ENCODE measurements at regions not wholly inside any gene's neighbourhood (a gene's known extent, or its start where the extent isn't known, plus 50 kb on each side); places are given as distances from the start of the nearest gene placed in this dataset.

DNA sequence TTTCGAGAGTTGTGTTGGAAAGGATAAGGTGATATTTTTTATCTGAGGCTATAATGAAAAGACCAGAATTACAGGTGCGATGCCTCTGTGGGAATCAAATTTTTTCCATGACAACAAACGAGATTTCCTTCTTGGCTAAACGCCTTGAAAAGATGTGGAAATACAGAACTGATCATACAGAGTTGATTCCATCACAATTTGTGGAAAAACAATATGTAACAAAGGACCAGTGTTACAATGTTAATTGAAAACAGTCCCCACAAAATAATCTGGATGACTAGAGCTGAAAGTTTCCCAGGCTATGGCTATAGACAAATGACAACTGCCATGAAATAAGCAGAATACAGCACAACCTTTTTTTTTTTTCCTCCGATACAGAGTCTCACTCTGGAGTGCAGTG is 628.9 kb downstream of the DIAPH3 start:
- no peak for DNase-seq (ENCODE audit: low read depth)

DNA sequence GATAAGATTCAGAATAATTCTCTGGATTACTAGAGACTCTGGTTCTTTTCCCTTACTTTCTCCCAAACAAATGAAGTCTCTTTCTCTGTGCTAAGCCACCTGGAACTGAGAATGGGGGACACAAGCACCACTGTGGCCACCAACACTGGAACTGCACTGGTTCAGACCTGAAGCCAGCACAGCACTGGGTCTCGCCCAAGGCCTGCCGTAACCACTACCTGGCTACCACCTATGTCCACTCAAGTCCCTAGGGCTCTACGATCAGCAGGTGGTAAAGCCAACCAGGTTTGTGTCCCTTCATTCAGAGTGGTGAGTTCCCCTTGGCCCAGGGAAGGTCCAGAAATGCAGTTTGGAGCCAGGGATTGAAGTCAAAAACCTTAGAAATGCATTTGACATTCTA is 626.2 kb downstream of the DIAPH3 start:
- no peak for DNase-seq (ENCODE audit: low read depth)

DNA sequence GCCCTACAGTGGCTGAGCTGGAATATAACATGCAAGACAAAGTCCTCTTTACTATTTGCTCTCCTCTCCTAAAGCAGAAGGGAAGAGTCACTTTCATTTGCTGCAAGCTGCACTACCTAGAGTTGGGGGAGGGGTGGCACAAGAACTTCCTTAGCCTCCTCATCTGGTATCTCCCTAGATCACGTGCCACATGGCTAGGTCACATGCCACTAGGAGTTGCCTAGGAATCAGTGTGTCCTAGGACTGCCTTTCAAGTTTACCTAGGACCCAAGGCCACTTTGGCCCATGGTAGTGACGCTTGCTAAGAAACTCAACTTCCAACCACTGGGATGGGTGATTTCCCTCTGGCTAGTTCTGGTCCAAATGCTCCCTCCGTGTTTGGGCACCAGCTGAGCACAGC is 625.2 kb downstream of the DIAPH3 start:
- DNase-seq (ENCODE audit: low read depth): no peak

DNA sequence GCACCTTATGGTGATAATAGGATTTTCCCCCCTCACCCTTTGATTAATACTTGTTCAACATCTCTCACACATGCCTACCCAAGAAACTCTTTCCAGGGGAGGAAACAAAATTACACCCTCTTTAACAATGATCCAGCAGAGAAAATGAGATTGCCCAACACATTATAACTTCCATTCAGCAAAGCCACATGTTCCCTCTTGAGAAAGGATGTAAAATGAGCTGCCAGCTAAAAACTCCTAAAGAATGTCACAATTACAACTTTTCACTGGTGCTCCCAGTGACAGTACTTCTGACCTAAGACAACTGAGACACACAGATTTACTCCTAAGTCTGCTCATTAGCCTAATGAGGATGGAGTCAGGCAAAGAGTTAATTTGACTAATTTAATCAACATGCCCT is 621.4 kb downstream of the DIAPH3 start:
- peak; percentile 4 for DNase-seq (ENCODE audit: low read depth)

DNA sequence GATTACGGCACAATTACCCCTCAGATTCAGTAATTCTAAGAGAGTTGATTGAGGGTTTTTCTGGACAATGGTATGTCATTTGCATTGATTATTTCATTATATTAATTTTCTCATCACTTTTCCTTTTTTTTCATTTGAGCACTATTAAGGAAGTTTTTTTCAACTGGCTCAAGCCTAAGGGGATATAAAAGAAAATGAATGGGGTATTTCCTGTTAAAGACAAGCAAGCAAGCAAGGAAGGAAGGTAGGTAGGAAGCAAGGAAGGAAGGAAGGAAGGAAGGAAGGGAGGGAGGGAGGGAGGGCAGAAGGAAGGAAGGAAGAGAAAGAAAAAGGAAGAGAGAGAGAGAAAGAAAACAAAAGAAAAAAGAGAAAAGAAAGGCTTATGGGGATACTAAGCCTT is 620.3 kb downstream of the DIAPH3 start:
- no peak for DNase-seq (ENCODE audit: low read depth)

DNA sequence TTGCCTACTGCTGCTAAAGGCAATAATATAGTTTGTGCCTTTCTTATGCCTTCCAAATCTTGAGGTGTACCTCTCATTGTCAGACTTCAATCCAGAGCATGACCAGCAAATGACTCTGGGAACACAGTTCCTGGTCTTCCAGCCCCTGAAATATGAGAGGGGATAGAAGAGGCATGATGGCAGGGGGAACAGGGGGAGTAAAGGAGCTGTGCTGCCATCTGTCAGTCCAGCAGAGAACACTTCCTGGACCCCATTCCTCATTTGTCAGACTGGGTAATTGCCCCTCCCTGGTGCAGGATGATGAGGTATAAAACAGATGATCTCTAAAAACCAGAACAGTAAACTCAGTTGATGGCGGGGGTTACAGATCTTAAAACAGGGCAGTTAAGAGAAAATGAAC is 618.7 kb downstream of the DIAPH3 start:
- no peak for DNase-seq (ENCODE audit: low read depth)

DNA sequence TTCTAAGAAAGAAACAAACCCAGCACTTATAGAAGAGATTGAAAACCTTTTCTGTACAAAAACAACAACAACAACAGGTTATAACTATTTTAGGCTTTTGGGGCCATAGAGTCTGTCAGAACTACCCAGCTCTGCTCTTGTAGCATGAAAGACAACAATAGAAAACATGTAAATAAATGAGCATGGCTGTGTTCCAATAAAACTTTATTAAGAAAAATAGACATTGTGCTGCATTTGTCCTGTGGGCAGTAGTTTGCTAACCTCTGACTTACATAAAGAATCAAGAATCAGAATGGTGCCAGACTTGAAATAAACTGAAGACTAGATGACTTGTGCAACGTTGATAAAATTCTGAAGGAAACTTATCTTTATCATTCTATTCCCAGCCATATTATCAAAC is 617.5 kb downstream of the DIAPH3 start:
- no peak for DNase-seq (ENCODE audit: low read depth)

DNA sequence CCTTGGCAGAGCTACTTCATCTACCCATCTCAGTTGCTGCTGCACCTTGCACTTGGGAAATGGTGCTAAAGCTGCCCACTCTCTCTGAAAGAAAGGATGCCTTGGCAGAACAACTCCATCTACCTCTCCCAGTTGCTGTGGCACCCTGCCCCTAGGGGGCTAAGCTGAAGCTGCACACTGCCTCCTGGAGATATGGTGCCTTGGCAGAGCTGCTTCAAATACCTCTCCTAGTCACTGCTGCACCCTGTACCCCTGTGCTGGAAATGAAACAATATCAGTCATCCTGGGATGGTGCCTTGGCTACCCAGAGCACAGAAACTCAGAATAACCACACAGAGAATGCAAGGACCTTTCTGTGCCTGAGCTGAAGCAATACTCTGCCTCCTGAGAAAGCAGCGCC is 615.8 kb downstream of the DIAPH3 start:
- DNase-seq (ENCODE audit: low read depth): no peak

DNA sequence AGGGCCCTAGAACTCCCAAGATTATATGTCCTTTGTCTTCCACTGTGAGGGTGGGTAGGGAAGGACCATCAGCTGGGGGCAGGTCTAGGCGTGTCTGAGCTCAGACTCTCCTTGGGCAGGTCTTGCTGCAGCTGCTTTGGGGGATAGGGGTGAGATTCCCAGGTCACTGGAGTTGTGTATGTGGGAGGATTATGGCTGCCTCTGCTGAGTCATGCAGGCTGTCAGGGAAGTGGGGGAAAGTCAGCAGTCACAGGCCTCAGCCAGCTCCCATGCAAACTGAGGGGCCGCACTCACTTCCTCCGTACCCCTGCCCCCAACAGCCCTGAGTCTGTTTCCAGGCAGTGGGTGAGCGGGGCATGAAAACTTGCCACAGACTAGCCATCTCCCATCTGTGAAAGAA is 600.8 kb downstream of the DIAPH3 start:
- DNase-seq (ENCODE audit: low read depth): no peak

DNA sequence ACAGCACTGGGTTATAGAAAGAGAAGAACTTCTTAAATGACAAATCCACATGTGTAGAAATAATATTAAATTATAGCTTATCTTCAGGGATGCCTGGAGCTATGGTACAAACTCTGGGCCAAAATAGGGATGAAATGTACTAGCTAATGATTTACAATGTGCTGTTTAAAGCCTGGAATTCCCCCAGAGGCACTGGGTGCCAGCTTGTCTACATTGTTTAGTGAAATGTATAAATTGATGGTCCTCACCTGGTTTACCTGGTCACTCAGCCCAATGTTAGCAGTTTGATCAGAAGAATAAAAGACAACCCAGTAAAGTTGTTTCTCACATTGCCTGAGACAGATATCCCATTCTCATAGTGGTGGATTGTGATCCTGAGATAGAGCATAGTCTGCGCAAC is 597.2 kb downstream of the DIAPH3 start:
- DNase-seq (ENCODE audit: low read depth): no peak

DNA sequence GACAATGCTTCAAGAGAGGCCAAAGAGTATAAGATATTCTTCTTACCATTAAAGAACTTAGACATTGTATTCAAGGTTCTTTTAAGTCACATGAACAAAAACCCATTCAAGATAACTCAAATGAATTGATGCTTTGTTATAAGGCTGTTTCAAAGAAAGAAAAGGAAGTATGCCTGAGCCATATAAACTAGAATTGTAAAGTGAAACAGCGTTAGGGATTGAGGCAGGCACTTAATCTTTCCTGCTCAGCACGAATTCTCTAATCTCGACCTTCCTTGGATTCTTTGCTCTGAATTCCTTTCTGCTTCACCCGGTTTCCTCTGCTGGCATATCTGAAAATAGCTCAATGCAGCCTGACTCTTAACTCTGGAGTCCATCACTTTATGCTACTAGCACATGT is 595.4 kb downstream of the DIAPH3 start:
- no peak for DNase-seq (ENCODE audit: low read depth)

DNA sequence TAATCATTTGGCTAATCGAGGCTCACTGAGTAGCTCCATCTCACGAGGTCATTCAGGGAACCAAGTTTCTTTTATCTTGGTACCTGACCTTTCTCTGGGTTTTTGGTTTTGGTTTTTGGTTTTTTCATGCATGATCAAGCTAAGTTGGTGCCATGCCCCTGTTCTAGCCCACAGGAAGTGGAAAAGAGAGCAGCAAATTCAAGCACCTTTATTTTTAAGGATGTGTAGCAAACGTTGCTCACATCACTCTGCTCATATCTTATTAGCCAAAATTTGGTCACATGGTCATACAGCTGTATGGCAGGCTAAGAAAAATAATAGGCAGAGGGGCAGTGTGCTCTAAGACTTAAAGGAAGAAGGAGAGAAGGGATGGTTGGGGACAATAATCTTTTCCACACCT is 593.5 kb downstream of the DIAPH3 start:
- no peak for DNase-seq (ENCODE audit: low read depth)

DNA sequence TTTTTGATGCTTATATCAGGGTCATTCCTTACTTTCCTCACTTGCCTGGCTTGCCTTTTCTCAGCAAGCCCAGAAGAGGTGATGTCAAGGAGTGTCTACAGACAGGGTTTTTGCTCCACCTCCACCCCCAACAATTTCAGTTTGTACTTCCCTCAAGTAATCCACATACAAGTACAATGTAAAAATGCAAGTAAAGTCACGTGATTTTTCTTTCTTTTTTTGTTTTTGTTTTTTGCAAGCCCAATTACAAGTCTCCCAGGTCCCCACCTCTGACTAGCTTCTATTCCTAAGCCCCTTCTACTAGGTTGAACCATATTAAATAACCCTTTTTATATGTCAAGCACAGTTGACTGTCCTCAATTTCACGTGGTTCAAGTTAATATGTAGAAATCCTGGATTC is 579.6 kb downstream of the DIAPH3 start:
- no peak for DNase-seq (ENCODE audit: low read depth)

DNA sequence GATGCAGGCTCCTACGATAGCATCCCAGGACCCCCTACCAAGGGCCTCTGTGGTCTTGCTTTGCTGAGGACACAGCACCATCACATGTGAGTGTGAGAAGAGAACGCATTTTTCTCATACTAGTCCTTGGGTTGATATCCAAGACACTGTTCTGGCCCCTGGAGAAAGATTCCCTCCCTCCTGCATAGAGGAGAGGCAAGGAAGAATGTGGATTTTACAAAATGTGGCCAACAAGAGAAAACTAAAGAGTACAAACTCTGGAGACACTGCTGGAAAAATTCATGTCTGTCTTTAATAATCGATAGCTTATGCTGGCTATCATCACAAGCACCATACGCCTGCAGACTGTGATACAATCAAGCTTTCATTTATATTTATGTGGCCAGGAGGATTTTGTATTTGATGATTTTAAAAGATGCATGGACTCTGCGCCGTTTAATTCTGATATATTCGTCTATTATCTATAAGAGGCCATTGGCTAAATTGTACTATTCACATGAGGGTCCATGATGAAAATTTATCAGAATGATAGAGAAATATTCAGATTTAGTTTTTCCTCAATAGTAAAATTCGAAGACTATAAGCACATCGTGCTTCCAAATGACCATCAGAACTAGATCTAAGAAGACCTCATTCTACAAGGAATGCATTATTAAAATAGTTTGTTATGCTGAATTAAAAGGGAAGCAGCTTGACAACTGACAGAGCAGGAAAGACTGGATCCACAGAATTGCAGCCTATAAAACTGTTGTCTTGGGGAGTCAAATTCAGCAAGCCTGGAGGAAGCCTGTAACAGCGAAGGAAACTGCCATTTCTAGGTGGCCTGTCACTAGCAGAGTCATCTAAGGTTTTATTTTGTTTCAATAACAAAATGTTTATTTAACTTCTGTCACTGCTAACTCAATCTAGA is 578.7 kb downstream of the DIAPH3 start:
- DNase-seq (ENCODE audit: low read depth): no peak

DNA sequence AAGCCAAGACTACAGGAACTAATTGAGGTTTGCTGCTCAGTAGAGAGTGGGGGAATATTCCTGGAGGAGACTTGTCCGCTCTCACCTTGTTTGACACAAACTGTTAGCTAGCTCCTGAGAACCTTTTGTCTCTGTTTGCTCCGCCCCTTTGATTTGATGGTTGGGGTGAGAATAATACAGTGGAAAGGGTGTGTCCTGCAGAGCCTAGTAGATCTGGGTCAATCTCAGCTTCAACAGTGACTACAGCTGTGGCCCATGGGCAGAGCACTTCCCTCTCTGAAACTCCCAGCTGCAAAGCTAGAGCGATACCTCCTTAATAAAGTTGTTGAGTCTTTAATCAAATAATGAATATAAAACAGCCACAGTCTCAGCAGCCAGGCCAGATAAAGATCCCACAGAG is 576.7 kb downstream of the DIAPH3 start:
- DNase-seq (ENCODE audit: low read depth): no peak

DNA sequence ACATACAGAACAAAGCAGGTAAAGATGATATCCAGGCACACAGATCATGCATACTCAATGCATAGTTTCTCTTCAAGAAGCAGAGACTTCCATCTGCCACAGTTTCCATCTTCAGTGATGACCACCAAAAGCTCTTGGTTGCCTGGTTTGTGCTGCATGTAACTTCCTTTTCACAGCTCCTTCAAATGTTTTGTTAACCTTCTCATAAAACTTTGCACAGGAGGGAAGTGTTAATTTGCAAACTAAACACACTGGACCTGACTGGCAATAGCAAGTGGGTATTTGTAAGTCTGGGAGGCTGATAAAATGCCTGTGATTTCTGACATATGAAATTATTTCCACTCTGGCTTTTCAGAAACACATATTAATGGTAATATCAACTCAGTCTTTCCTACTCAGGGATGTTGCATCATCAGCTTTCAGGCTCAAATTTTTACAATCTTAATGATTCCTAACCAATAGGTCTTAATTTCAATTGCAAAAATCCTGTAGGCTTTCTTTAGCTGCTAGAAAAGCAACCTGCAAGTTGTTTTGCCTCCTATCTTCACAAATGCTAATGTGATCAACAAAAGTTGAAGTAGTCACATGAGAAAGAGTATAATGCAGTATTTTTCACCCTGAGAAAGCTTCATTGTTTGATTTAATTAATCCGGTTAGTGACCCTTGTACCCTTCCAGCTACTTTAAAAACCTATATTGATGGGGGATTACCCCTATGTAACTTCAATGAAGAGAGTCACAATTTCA is 575.6 kb downstream of the DIAPH3 start:
- DNase-seq (ENCODE audit: low read depth): no peak

DNA sequence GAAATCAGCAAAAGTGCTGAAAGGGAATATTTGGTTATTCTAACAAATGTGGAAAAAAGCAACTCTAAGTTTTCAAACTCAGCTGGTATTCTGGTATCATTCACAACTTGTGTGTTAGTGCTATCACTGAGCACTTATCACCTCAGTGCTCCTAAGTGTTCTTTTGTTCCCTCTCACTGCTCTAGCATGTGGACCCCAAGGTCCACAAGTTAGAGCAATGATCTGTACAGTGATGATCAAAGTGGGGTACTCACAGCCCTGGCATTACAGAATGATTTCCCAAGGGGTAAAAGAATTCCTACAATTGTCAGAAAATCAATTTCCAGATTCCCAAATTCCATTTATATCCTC is 575.0 kb downstream of the DIAPH3 start:
- DNase-seq (ENCODE audit: low read depth): no peak

DNA sequence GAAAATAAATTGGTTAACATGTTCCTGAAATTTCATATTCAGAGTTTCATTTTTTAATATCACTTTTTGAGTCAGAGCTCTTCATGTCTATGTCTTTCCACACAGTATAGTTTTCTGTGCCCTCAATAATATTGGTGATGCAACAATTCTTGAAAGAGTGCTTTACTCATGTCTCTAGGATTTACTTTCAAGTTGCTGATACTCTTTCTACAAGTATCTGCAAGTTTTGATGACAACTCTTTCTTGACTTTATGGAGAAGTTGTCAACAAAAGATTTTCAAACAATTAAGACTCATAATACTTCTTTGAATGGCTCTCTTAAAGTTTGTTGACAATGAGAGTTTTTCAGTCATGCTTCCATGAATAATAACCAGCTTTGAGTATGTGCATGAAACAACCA is 561.7 kb downstream of the DIAPH3 start:
- no peak for DNase-seq (ENCODE audit: low read depth)

DNA sequence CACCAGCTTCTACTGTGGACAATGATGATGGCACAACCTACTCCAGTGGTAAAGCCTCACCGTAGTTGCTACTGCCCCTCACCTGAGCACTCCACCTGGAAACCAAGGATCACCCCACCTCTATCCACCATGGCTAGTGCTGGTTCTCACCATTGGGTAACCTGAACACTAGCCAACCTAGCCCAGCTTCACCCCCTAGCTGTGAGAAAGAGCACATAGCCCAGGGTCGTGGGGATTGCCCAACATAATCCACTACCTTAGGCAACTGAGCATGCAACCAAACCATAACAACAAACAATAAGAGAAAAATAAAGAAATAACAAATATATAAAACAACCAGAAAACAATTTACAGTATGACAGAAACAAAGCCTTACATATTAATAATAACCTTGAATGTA is 560.1 kb downstream of the DIAPH3 start:
- DNase-seq (ENCODE audit: low read depth): no peak

DNA sequence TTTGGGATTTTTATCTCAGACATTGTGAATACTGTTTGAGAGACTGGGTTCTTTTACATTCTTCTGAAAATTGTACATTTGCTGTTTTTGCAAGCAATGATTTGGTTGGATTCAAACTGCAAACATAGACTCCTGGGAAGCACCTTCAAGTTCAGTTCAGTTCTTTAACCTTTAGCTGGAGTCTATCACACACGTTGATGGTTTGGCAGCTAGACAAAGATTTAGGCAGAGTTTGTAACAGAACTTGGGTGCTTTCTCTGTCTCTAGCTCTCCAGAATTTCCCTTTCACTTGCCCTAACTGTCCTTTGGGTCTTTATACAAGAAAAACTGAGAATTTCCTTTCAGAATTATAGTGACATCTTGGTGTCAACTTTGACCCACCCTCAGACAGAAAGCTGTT is 556.6 kb downstream of the DIAPH3 start:
- DNase-seq (ENCODE audit: low read depth): no peak

DNA sequence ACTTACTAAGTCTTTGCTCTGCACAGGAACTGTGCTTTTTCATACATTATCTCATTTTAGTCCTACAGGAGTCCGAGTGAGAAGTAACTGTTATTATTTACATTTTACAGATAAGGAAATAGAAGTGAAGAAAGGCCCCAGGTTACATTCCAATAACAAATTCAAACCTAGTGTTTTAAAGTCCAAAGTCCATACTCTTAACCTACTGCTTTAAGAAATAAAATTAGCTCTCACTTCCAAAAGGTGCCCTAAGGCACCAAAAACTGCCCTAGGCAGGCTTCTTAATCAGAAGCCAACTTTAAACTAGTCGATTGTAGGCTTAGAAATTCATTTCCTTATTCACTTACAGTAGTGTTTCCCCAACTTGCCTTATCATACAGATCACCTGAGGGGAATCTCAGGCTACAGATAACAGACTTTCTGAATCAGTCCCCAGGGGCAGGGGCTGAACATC is 555.9 kb downstream of the DIAPH3 start:
- no peak for DNase-seq (ENCODE audit: low read depth)

DNA sequence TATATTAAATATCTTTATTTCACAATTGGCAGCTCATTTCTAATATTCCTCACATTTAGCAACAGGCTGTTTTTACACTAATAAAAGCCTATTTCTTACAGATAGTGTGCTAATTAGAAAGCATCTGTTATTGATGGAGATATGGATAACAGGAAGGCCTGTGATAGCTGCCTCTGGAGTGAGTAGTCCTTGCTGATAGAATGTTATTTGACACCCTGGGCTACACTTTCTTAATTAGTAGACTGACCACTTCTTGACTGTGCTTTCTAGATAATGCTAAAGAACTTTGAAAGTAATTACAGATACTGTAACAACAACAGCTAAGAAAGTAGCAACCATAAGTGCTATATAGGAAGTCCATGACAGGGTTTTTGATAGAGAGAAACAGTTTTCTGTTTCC is 554.3 kb downstream of the DIAPH3 start:
- DNase-seq (ENCODE audit: low read depth): no peak

All from EH (cell line).